ENCODE measurements at regions not wholly inside any gene's neighbourhood (a gene's known extent, or its start where the extent isn't known, plus 50 kb on each side); places are given as distances from the start of the nearest gene placed in this dataset.

DNA sequence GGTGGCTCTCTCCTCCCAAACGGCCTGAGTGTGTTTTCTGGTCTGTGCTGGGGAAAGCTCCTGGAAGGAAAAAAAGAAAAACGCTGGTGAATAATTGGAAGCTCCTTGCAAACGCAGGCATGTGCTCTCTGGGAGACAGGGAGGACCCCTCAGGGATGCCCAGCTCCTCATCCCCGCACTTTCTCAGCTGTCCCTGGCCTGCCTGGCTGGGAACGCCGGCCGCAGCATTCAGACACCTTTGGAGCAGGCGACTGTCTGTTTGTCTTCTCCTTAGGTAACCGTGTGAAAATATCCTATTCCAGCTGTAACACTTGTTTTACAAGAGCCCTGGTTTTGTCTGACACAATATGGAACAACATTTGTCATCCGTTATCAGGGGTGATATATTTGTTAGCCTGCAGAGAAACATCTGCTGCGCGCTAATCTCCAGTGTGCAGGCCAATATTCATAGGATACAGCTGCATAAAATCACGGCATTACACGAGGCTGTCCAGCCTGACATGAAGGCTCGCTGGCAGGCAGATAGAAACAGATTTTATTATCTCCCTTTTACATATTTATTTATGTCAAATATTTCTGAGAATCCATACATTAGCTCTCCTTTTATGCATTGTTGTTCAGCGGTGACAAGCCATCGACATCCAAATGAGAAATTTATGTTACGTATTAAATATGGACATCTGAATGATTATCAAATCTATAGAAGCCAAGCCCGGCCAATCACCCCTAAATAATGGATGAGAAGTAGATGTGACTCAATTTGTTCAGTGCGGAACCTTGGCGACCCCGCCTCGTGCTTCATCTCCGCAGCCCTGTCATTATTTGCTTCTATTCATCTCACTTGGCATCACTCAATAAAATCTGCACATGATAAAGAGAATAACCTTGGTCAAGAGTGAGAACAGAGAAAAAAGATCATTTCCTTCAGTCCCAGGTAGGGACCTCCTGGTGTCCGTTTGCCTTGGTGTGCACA, 675.1 kb upstream of the SALL3 start:
- H3K4me3 ChIP-seq (ENCODE audit: low read depth, low read length) = no peak overlapping the region
- DNase-seq (ENCODE audit: low read depth) = no peak
- TF ChIP-seq POLR2A (IDR thresholded peaks at IDR 0.05; ENCODE audit: extremely low read depth, insufficient read length) = no peak

- no peak for DNase-seq (ENCODE audit: low read depth)
- no peak overlapping the region for H3K4me3 ChIP-seq (ENCODE audit: low read depth, low read length)
- TF ChIP-seq, protein P1, sequence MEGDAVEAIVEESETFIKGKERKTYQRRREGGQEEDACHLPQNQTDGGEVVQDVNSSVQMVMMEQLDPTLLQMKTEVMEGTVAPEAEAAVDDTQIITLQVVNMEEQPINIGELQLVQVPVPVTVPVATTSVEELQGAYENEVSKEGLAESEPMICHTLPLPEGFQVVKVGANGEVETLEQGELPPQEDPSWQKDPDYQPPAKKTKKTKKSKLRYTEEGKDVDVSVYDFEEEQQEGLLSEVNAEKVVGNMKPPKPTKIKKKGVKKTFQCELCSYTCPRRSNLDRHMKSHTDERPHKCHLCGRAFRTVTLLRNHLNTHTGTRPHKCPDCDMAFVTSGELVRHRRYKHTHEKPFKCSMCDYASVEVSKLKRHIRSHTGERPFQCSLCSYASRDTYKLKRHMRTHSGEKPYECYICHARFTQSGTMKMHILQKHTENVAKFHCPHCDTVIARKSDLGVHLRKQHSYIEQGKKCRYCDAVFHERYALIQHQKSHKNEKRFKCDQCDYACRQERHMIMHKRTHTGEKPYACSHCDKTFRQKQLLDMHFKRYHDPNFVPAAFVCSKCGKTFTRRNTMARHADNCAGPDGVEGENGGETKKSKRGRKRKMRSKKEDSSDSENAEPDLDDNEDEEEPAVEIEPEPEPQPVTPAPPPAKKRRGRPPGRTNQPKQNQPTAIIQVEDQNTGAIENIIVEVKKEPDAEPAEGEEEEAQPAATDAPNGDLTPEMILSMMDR (IDR thresholded peaks at IDR 0.05; ENCODE audit: low read depth, low read length) = no peak
- TF ChIP-seq MYC (IDR thresholded peaks at IDR 0.05; ENCODE audit: low read depth, low read length) = no peak
- TF ChIP-seq, protein P2, sequence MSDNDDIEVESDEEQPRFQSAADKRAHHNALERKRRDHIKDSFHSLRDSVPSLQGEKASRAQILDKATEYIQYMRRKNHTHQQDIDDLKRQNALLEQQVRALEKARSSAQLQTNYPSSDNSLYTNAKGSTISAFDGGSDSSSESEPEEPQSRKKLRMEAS (IDR thresholded peaks at IDR 0.05; ENCODE audit: low read depth, low read length) = no peak
- no peak for TF ChIP-seq POLR2A (IDR thresholded peaks at IDR 0.05; ENCODE audit: extremely low read depth, insufficient read length)
Measured at GRCh38 chr18:78305789-78306188, 673.8 kb upstream of the SALL3 start.

GRCh38 chr18:78309307-78309706, 670.3 kb upstream of the SALL3 start:
- TF ChIP-seq, protein P2 (IDR thresholded peaks at IDR 0.05; ENCODE audit: low read depth, low read length) = no peak
- TF ChIP-seq, protein P1 (IDR thresholded peaks at IDR 0.05; ENCODE audit: low read depth, low read length) = no peak
- TF ChIP-seq MYC (IDR thresholded peaks at IDR 0.05; ENCODE audit: low read depth, low read length) (no peak), POLR2A (IDR thresholded peaks at IDR 0.05; ENCODE audit: extremely low read depth, insufficient read length) (no peak)
- H3K4me3 ChIP-seq (ENCODE audit: low read depth, low read length) = no peak overlapping the region
- no peak for DNase-seq (ENCODE audit: low read depth)

DNA sequence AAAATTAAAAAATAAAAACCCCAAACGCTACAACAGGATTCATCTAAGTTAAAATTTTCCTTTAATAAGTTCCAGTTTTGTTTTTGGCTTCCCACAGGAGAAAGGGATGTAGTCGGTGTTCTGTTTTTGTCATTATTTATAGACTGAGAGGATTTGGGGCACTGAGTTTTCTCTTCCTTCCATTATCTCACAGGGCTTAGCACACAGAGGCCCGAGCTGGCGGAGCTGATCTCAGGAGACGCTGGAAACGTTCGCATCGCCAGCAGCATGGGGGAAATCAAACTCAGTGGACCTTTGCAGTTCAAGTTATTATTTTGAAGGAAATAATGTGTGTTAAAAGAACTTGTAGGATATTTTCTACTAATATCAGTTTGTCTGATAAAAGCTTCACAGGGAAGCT, 669.7 kb upstream of the SALL3 start:
- H3K4me3 ChIP-seq (ENCODE audit: low read depth, low read length) = no peak overlapping the region
- TF ChIP-seq, protein P2 (IDR thresholded peaks at IDR 0.05; ENCODE audit: low read depth, low read length) = no peak
- TF ChIP-seq POLR2A (IDR thresholded peaks at IDR 0.05; ENCODE audit: extremely low read depth, insufficient read length) = no peak
- TF ChIP-seq MYC (IDR thresholded peaks at IDR 0.05; ENCODE audit: low read depth, low read length) = no peak
- TF ChIP-seq, protein P1 (IDR thresholded peaks at IDR 0.05; ENCODE audit: low read depth, low read length) = no peak
- DNase-seq (ENCODE audit: low read depth) = no peak

DNA sequence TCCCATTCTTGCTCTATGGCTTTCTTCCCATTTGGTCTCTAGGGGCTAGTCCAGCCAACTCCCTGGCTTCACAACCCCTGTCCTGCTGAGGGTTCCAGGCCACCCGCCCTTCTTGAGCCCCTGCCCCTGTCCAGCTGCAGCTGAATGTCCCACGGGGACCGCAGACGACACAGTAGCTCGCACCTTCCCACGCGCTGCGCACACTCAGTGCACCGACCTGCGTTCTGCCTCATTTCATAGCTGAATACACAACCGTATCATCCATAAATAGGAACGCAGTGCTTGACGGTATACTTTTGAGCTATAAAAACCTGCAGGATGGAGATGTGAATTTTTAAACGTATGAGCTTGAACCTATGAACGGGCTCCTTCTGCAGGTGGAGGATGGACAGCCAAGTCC, 660.4 kb upstream of the SALL3 start:
- TF ChIP-seq, protein P2 (IDR thresholded peaks at IDR 0.05; ENCODE audit: low read depth, low read length) = no peak
- TF ChIP-seq POLR2A (IDR thresholded peaks at IDR 0.05; ENCODE audit: extremely low read depth, insufficient read length) (no peak), MYC (IDR thresholded peaks at IDR 0.05; ENCODE audit: low read depth, low read length) (no peak)
- TF ChIP-seq, protein P1 (IDR thresholded peaks at IDR 0.05; ENCODE audit: low read depth, low read length) = no peak
- H3K4me3 ChIP-seq (ENCODE audit: low read depth, low read length) = no peak overlapping the region
- DNase-seq (ENCODE audit: low read depth) = no peak

DNA sequence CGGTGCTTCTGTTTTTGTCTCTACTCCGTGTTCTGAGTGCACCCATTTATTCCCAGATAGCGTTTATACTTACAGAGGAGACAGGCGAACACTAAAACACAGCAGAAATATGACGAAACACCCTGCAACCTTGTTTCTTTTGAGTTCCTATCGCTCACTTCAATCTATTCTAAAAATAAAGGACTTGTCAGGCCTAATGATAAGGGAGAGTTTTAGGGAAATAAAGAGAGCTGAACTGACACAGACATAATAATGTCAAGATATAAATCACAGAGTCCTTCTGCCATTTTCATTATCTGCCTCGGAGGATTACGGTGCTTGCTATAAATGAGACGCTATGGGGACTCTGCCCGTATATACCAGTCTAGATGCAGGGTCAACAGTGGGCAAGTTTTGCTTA, 659.7 kb upstream of the SALL3 start:
- TF ChIP-seq POLR2A (IDR thresholded peaks at IDR 0.05; ENCODE audit: extremely low read depth, insufficient read length) = no peak
- TF ChIP-seq, protein P2 (IDR thresholded peaks at IDR 0.05; ENCODE audit: low read depth, low read length) = no peak
- DNase-seq (ENCODE audit: low read depth) = no peak
- no peak overlapping the region for H3K4me3 ChIP-seq (ENCODE audit: low read depth, low read length)
